Sigmoid colon (tissue), 6 donors: ENCODE measurements at regions not wholly inside any gene's neighbourhood (a gene's known extent, or its start where the extent isn't known, plus 50 kb on each side); places are given as distances from the start of the nearest gene placed in this dataset.

Source experiments
- DNase-seq: peaks from one replicate; pipeline ENCODE4 v3.0.0-alpha.2; 2019
- H3K27ac ChIP-seq, 4 donors: fragments of 200-600 bp; sonication (generic); one replicate each; pipeline ENCODE4 v1.5.1; 2016 to 2019; ENCODE audit warnings: mild to moderate bottlenecking in 1 of 4
- H3K27me3 ChIP-seq, 3 donors: fragments of 200-600 bp; sonication (generic); one replicate each; pipeline ENCODE4 v1.5.1; 2019; ENCODE audit warnings: mild to moderate bottlenecking in 1 of 3
- H3K36me3 ChIP-seq, 4 donors: fragments of 200-600 bp; sonication (generic); one replicate each; pipeline ENCODE4 v1.5.1; 2016 to 2019
- H3K4me1 ChIP-seq, 4 donors: fragments of 200-600 bp; sonication (generic); one replicate each; pipeline ENCODE4 v1.5.1; 2017 to 2019
- H3K4me3 ChIP-seq, 4 donors: fragments of 200-600 bp; sonication (generic); one replicate each; pipeline ENCODE4 v1.5.1; 2017 to 2019; ENCODE audit warnings: mild to moderate bottlenecking in 2 of 4, moderate library complexity in 1 of 4
- H3K9me3 ChIP-seq, 4 donors: fragments of 200-600 bp in 3 of 4; sonication (generic) in 3 of 4; one replicate each; pipeline versions ENCODE4 v1.5.1 to v1.6.1; 2013 to 2019
- EP300 ChIP-seq, 4 donors: sonication (generic); formaldehyde crosslinking; IDR thresholded peaks; one replicate each; pipeline ENCODE4 v1.6.1; 2017; ENCODE audit warnings: antibody characterized with exemption in 4 of 4
- POLR2A ChIP-seq, 2 donors: fragments of 450-650 bp; IDR thresholded peaks; one replicate each; pipeline ENCODE4 v1.6.1; 2016; ENCODE audit warnings: antibody characterized with exemption in 2 of 2, mild to moderate bottlenecking in 2 of 2, moderate library complexity in 2 of 2
- POLR2AphosphoS5 ChIP-seq, 4 donors: sonication (generic); formaldehyde crosslinking; IDR thresholded peaks; one replicate each; pipeline ENCODE4 v1.6.1; 2017; ENCODE audit warnings: antibody characterized with exemption in 4 of 4
- whole genome bisulfite sequencing, 2 donors: extraction: QIAGEN DNeasy Blood & Tissue Kit; methylation state at CpG; one replicate each; pipeline ENCODE4 v1.1.7; 2013; 5-methylcytosine and 5-hydroxymethylcytosine counted together
- intact Hi-C: fragments of 100-400 bp; cut with DNase I; formaldehyde crosslinking; loops from one replicate; pipeline ENCODE4 v1.15.1; 2023
- TF ChIP-seq, protein P1 (sequence below), 4 experiments: fragments of 450-650 bp in 3 of 4; fragments of 200-600 bp in 1 of 4; IDR thresholded peaks; one replicate each; pipeline ENCODE4 v1.5.1; 2016 to 2019; ENCODE audit warnings: antibody characterized with exemption in 4 of 4, mild to moderate bottlenecking in 3 of 4, moderate library complexity in 2 of 4
- donor health status: healthy with polysubstance abuse.
- donor health status: healthy.

DNA sequence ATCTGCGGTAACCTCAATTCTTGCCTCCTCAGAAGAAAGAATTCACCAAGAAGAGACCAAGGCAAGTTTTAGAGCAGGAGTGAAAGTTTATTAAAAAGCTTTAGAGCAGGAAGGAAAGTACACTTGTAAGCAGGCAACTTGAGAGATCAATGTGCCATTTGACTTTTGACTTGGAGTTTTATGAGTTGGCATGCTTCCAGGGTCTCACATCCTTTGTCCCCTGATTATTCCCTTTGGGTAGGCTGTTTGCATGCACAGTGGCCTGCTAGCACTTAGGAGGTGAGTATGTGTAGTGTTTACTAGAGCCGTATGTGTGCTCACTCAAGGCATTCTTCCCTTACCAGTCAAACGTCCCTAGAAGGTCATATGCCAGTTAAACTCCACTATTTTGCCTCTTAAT, 111.0 kb upstream of the RAI14 start:
- peaks cover 0 to 2% (median under 1%) of the 10 kb centered on the region in 4 donors for H3K4me1 ChIP-seq
- no peaks in the 10 kb centered on the region for H3K36me3 ChIP-seq
- no peaks in the 10 kb centered on the region for H3K27me3 ChIP-seq
- WGBS, 2 donors, result 56 to 85% methylated on average over 3 of the region's 3 CpGs
- H3K4me3 ChIP-seq, result no peak overlapping the region
- H3K9me3 ChIP-seq, result peaks cover 0 to 13% (median 0%) of the 10 kb centered on the region in 4 donors
- intact Hi-C loops, result no loop called here
- H3K27ac ChIP-seq, result no peak overlapping the region
- no peak for DNase-seq
- TF ChIP-seq POLR2AphosphoS5 (IDR thresholded peaks at IDR 0.05) (no peak), POLR2A (IDR thresholded peaks at IDR 0.05) (no peak), EP300 (IDR thresholded peaks at IDR 0.05) (no peak)
- TF ChIP-seq, protein P1, sequence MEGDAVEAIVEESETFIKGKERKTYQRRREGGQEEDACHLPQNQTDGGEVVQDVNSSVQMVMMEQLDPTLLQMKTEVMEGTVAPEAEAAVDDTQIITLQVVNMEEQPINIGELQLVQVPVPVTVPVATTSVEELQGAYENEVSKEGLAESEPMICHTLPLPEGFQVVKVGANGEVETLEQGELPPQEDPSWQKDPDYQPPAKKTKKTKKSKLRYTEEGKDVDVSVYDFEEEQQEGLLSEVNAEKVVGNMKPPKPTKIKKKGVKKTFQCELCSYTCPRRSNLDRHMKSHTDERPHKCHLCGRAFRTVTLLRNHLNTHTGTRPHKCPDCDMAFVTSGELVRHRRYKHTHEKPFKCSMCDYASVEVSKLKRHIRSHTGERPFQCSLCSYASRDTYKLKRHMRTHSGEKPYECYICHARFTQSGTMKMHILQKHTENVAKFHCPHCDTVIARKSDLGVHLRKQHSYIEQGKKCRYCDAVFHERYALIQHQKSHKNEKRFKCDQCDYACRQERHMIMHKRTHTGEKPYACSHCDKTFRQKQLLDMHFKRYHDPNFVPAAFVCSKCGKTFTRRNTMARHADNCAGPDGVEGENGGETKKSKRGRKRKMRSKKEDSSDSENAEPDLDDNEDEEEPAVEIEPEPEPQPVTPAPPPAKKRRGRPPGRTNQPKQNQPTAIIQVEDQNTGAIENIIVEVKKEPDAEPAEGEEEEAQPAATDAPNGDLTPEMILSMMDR (IDR thresholded peaks at IDR 0.05), result no peak

DNA sequence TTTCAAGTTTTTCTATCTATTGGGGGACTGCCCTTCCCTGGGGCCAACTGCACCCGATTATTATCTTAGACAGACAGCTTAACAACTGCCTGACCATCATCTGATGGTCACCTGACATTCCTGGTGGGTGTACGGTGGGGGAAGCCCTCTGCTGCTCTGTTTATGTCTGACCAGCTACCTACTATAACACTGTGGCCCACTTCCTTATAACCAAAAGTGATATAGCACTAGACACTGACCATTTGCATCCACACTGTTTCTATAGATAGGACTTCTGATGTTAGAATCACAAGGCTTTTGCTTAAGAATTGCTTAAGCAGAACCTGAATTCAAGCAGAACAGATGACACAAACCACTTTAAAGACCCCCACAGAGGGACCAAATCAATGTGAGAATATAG, 110.5 kb upstream of the RAI14 start:
- Histone ChIP-seq H3K4me3 (no peak overlapping the region), H3K36me3 (no peaks in the 10 kb centered on the region), H3K9me3 (peaks cover 0 to 13% (median 0%) of the 10 kb centered on the region in 4 donors), H3K27me3 (no peaks in the 10 kb centered on the region), H3K4me1 (peaks cover 0 to 2% (median 0%) of the 10 kb centered on the region in 4 donors), H3K27ac (no peak overlapping the region)
- 78 to 85% methylated on average over 2 of the region's 2 CpGs for WGBS, 2 donors
- intact Hi-C loops, result no loop called here
- no peak for DNase-seq
- no peak for TF ChIP-seq EP300 (IDR thresholded peaks at IDR 0.05)
- TF ChIP-seq, protein P1 (IDR thresholded peaks at IDR 0.05), result no peak
- no peak for TF ChIP-seq POLR2AphosphoS5 (IDR thresholded peaks at IDR 0.05)
- no peak for TF ChIP-seq POLR2A (IDR thresholded peaks at IDR 0.05)

DNA sequence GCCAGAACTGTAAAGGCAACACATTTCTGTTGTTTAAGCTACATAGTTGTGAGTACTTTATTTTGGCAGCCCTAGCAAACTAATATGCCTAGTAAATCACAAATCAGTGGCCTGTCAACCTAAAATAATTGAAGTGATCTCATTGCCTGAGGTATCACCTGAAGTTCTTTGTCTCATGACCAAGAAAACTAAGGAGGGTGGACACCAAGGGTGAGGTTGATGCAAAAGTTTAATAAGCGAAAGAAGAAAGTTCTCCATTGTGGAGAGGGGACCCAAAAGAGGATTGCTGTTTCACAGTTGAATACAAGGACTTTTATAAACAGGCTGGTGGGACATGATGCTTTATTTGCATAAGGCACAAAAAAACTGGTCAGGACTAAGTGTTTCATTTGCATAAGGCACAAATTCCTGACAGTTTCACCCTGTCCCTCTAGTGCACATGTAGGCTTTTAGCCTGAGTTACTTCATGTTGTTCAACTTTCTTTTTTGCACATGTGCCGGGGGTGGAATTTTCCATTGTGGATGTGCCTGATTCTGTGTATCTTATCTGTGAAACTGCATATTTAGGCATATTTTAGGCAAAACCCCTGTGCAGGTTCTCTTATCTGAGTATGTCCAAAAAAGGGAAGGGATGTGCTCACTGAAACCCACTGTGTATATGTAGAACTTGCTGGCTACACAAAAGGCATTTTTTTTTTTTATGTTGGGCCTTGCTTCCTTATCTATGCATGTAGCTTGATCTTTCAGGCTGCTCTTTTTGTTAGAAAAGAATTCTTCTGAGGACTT, 108.6 kb upstream of the RAI14 start:
- Histone ChIP-seq H3K9me3 (peaks cover 0 to 13% (median 0%) of the 10 kb centered on the region in 4 donors), H3K27ac (no peak overlapping the region), H3K27me3 (no peaks in the 10 kb centered on the region), H3K36me3 (no peaks in the 10 kb centered on the region), H3K4me3 (no peak overlapping the region), H3K4me1 (peaks cover 0 to 18% (median 14%) of the 10 kb centered on the region in 4 donors)
- TF ChIP-seq POLR2A (IDR thresholded peaks at IDR 0.05) (no peak), EP300 (IDR thresholded peaks at IDR 0.05) (no peak), POLR2AphosphoS5 (IDR thresholded peaks at IDR 0.05) (no peak)
- TF ChIP-seq, protein P1 (IDR thresholded peaks at IDR 0.05), result no peak
- DNase-seq, result no peak
- WGBS, 2 donors, result 93 to 96% methylated on average over 2 of the region's 2 CpGs
- intact Hi-C loops, result no loop called here

DNA sequence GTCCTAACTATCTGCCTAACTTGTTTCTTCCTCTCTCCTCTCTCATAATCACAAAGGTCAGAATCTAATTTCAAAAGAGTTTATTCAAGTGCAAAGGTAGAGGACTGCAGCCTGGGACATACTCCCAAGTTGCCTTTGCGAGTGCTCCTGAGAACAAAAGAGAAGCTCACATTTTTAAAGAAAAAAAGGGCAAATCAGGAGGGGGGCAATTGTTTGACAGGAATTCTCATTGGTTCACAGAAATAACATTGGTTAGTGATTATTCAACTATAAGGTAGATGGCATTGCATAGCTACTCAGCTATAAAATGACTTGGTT, 108.1 kb upstream of the RAI14 start:
- H3K4me3 ChIP-seq, result no peak overlapping the region
- peaks cover 0 to 13% (median 0%) of the 10 kb centered on the region in 4 donors for H3K9me3 ChIP-seq
- 86 to 89% methylated on average over 1 of the region's 1 CpG for WGBS, 2 donors
- TF ChIP-seq POLR2AphosphoS5 (IDR thresholded peaks at IDR 0.05) (no peak), EP300 (IDR thresholded peaks at IDR 0.05) (no peak), POLR2A (IDR thresholded peaks at IDR 0.05) (no peak)
- TF ChIP-seq, protein P1 (IDR thresholded peaks at IDR 0.05), result no peak
- H3K36me3 ChIP-seq, result no peaks in the 10 kb centered on the region
- no peaks in the 10 kb centered on the region for H3K27me3 ChIP-seq
- DNase-seq, result no peak
- H3K4me1 ChIP-seq, result peaks cover 0 to 22% (median 17%) of the 10 kb centered on the region in 4 donors
- intact Hi-C loops, result no loop called here
- no peak overlapping the region for H3K27ac ChIP-seq
